ENCODE measurements at regions not wholly inside any gene's neighbourhood (a gene's known extent, or its start where the extent isn't known, plus 50 kb on each side); places are given as distances from the start of the nearest gene placed in this dataset.

DNA sequence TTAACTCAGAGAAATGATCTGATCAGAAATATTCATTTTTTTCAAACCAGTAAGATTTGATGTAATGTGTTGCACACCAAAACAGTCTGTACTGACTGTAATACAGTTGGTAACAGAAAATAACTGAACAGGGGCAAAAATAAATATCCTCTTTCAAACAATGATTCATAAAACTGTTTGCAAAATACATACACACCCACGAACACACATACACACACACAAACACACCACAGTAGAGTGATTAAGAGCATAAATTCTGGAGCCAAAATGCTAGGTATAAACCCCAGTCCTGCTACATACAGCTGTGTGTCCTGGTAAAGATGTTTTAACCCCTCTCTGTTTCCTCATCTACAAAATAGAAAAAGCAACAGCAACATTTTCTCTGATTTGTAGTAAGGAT lies 376.6 kb downstream of the PDGFC start:
- no peak overlapping the region for H3K4me3 ChIP-seq (replicated peaks in 1 of 2; ENCODE audit: low read depth in 2 of 2, low read length in 2 of 2)
- TF ChIP-seq, protein P1, sequence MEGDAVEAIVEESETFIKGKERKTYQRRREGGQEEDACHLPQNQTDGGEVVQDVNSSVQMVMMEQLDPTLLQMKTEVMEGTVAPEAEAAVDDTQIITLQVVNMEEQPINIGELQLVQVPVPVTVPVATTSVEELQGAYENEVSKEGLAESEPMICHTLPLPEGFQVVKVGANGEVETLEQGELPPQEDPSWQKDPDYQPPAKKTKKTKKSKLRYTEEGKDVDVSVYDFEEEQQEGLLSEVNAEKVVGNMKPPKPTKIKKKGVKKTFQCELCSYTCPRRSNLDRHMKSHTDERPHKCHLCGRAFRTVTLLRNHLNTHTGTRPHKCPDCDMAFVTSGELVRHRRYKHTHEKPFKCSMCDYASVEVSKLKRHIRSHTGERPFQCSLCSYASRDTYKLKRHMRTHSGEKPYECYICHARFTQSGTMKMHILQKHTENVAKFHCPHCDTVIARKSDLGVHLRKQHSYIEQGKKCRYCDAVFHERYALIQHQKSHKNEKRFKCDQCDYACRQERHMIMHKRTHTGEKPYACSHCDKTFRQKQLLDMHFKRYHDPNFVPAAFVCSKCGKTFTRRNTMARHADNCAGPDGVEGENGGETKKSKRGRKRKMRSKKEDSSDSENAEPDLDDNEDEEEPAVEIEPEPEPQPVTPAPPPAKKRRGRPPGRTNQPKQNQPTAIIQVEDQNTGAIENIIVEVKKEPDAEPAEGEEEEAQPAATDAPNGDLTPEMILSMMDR (IDR thresholded peaks at IDR 0.05; ENCODE audit: low read depth, low read length): no peak
- peak in 1 of 2 donors; percentile 55 for DNase-seq (ENCODE audit: low read depth in 2 of 2)

DNA sequence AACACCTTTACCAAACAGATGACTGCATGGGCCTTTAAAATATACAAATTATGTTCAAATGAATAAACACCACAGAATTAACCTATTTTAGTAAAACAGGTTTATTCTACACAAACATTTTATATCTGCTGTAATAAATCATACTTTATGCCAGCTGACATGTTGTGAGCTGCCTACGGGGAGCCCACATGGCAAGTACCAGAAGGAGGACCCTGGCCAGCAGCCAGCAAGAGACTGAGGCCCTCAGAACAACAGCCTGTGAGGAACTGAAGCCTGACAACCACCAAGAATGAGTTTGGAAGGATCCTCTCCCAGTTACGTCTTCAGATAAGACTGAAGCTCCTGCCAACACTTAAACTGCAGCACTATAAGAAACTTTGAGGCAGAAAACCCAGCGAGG lies 377.0 kb downstream of the PDGFC start:
- TF ChIP-seq, protein P1 (IDR thresholded peaks at IDR 0.05; ENCODE audit: low read depth, low read length): no peak
- H3K4me3 ChIP-seq (replicated peaks in 1 of 2; ENCODE audit: low read depth in 2 of 2, low read length in 2 of 2): no peak overlapping the region
- peak; percentile 36 to 43 for DNase-seq (ENCODE audit: low read depth in 2 of 2)

DNA sequence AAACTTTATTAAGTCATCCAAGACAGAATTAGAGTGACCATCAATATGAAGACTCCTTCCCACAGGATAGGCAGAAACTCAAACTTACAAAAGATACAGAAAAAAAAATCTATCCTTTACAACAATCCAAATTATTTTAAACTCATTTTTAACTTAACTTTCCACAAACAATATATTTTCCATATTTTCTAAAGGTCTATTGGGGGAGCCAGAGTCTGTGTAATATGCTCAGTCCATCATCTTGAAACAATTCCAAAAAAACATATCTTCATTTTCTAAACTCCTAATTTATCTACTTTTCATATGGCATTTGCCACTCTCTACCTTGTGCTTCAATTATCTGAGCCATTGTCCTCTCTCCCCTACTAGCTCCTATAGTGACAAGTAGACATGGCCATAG lies 378.1 kb downstream of the PDGFC start:
- TF ChIP-seq, protein P1 (IDR thresholded peaks at IDR 0.05; ENCODE audit: low read depth, low read length): no peak
- no peak overlapping the region for H3K4me3 ChIP-seq (replicated peaks in 1 of 2; ENCODE audit: low read depth in 2 of 2, low read length in 2 of 2)

DNA sequence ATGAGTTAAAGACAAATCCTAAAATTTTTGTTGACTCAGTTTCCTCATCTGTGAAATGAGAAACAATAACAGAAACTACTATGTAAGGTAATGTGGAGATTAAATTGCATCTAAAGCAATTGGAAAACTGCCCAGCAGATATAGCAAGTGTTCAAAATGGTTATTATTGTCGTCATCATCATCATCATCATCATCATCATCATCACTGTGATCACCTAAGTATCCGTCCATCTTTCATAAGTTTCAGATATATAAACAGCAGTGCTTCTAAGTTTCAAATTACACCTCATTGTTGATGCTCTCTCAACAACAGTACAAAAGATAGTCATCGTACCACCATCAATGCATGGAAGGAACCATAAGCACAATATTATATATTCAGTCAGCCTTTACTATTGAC lies 379.9 kb downstream of the PDGFC start:
- DNase-seq (ENCODE audit: low read depth in 2 of 2): no peak
- TF ChIP-seq, protein P1 (IDR thresholded peaks at IDR 0.05; ENCODE audit: low read depth, low read length): no peak
- no peak overlapping the region for H3K4me3 ChIP-seq (replicated peaks in 1 of 2; ENCODE audit: low read depth in 2 of 2, low read length in 2 of 2)

More for the DNA sequence above, 378.1 kb downstream of the PDGFC start:
- peak in 1 of 2 donors; percentile 36 for DNase-seq (ENCODE audit: low read depth in 2 of 2)

DNA sequence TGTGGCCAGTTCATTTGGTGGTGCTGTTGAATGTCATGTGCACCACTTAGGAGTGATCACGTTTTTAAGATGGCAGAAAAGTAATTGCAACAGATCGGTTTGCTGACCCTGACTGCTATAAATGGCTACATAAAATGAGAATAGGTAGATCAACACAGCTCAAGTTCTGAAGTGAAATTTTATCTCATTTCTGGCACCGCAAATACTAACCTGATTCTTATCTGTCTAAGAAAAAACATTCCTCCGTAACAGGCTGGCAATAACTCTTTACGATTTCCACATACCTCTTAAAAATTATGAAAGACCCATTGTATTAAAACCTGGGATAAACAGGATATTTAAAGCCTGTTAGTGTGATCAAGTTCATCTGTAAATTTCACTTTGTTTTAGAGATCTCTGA lies 387.5 kb downstream of the PDGFC start:
- DNase-seq (ENCODE audit: low read depth in 2 of 2): no peak
- TF ChIP-seq, protein P1 (IDR thresholded peaks at IDR 0.05; ENCODE audit: low read depth, low read length): no peak
- no peak overlapping the region for H3K4me3 ChIP-seq (replicated peaks in 1 of 2; ENCODE audit: low read depth in 2 of 2, low read length in 2 of 2)

DNA sequence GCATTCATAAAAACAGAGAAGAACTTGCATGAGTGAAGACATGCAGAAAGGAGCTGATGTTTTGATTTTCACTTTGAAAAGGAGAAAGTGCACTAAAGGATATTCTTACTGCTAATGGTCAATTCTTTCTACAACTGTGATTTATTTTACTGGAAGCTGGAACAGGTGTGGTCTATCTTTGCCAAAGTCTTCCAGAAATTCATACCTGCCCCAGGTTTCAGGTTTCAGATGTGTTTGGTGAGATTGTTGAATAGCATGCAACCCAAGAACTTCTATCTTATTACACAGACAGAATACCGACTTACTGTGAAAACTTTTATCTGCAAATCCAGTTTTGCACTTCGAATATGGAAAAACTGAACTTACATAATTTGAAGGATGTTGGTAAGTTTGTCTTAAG lies 388.3 kb downstream of the PDGFC start:
- TF ChIP-seq, protein P1 (IDR thresholded peaks at IDR 0.05; ENCODE audit: low read depth, low read length): no peak
- H3K4me3 ChIP-seq (replicated peaks in 1 of 2; ENCODE audit: low read depth in 2 of 2, low read length in 2 of 2): no peak overlapping the region
- DNase-seq (ENCODE audit: low read depth in 2 of 2): no peak
